Liver (tissue), 8 donors: ENCODE measurements at regions not wholly inside any gene's neighbourhood (a gene's known extent, or its start where the extent isn't known, plus 50 kb on each side); places are given as distances from the start of the nearest gene placed in this dataset.

Experiments
- DNase-seq: peaks from one replicate; pipeline ENCODE4 v3.0.0-alpha.2; 2017; ENCODE audit warnings: low spot score
- H3K27ac ChIP-seq, 2 donors: one replicate each; pipeline ENCODE4 v1.7.0; 2013; ENCODE audit warnings: inconsistent platforms in 2 of 2, low read length in 2 of 2, control low read depth in 1 of 2, low read depth in 1 of 2, mild to moderate bottlenecking in 1 of 2
- H3K27me3 ChIP-seq, 4 donors: one replicate each; pipeline versions ENCODE4 v1.6.1 to v1.7.0; 2013; ENCODE audit warnings: low read length in 3 of 4, inconsistent platforms in 1 of 4, mild to moderate bottlenecking in 1 of 4, moderate library complexity in 1 of 4; ENCODE audit not compliant: control insufficient read depth in 4 of 4, insufficient read depth in 4 of 4
- H3K36me3 ChIP-seq, 4 donors: one replicate each; pipeline versions ENCODE4 v1.6.1 to v1.7.0; 2013; ENCODE audit warnings: low read length in 3 of 4, mild to moderate bottlenecking in 3 of 4, low read depth in 1 of 4, moderate library complexity in 1 of 4; ENCODE audit not compliant: control insufficient read depth in 4 of 4, insufficient read depth in 3 of 4
- H3K4me1 ChIP-seq, 4 donors: one replicate each; pipeline versions ENCODE4 v1.6.1 to v1.7.0; 2013; ENCODE audit warnings: low read length in 3 of 4, mild to moderate bottlenecking in 3 of 4, moderate library complexity in 1 of 4; ENCODE audit not compliant: control insufficient read depth in 4 of 4, insufficient read depth in 4 of 4
- H3K4me3 ChIP-seq, 3 donors: one replicate each; pipeline versions ENCODE4 v1.6.1 to v1.7.0; 2013; ENCODE audit warnings: low read length in 3 of 3, control low read depth in 1 of 3, low read depth in 1 of 3, mild to moderate bottlenecking in 1 of 3
- H3K9ac ChIP-seq, 2 donors: one replicate each; pipeline ENCODE4 v1.7.0; 2013; ENCODE audit warnings: low read length in 2 of 2, mild to moderate bottlenecking in 2 of 2, moderate library complexity in 2 of 2, control low read depth in 1 of 2, low read depth in 1 of 2
- H3K9me3 ChIP-seq, 4 donors: one replicate each; pipeline versions ENCODE4 v1.6.1 to v1.7.0; 2013; ENCODE audit warnings: low read length in 3 of 4; ENCODE audit not compliant: control insufficient read depth in 4 of 4
- ATF3 ChIP-seq: IDR thresholded peaks from 2 replicates; pipeline ENCODE4 v1.6.1; 2016; ENCODE audit warnings: antibody characterized with exemption
- CTCF ChIP-seq: fragments of 150-350 bp; IDR thresholded peaks from 2 replicates; pipeline ENCODE4 v1.5.1; 2017; ENCODE audit warnings: improper control_type of control experiment, low read depth, low read length; ENCODE audit not compliant: missing input control
- EGR1 ChIP-seq, 2 donors: IDR thresholded peaks; 2 replicates each; pipeline ENCODE4 v1.6.1; 2016 to 2018; ENCODE audit warnings: antibody characterized with exemption in 2 of 2, low read depth in 2 of 2
- FOXA2 ChIP-seq: IDR thresholded peaks from 2 replicates; pipeline ENCODE4 v1.6.1; 2016; ENCODE audit warnings: antibody characterized with exemption
- GABPA ChIP-seq, 2 donors: IDR thresholded peaks in 1 of 2; conservative IDR thresholded peaks in 1 of 2; 2 replicates each; pipeline ENCODE4 v1.6.1; 2016; ENCODE audit warnings: antibody characterized with exemption in 2 of 2, mild to moderate bottlenecking in 1 of 2, moderate library complexity in 1 of 2
- HNF4A ChIP-seq, 2 donors: conservative IDR thresholded peaks; 2 replicates each; pipeline ENCODE4 v1.6.1; 2016; ENCODE audit warnings: antibody characterized with exemption in 2 of 2, mild to moderate bottlenecking in 2 of 2
- HNF4G ChIP-seq: IDR thresholded peaks from 2 replicates; pipeline ENCODE4 v1.6.1; 2016; ENCODE audit warnings: antibody characterized with exemption
- JUND ChIP-seq, 2 donors: IDR thresholded peaks; 2 replicates each; pipeline ENCODE4 v1.6.1; 2016; ENCODE audit warnings: antibody characterized with exemption in 2 of 2
- MAX ChIP-seq: IDR thresholded peaks from 2 replicates; pipeline ENCODE4 v1.6.1; 2016; ENCODE audit warnings: antibody characterized with exemption
- NR2F2 ChIP-seq: IDR thresholded peaks from 2 replicates; pipeline ENCODE4 v1.6.1; 2016; ENCODE audit warnings: antibody characterized with exemption
- RAD21 ChIP-seq, 2 donors: IDR thresholded peaks; 2 replicates each; pipeline ENCODE4 v1.6.1; 2016; ENCODE audit warnings: antibody characterized with exemption in 2 of 2, mild to moderate bottlenecking in 2 of 2
- REST ChIP-seq: IDR thresholded peaks from 2 replicates; pipeline ENCODE4 v1.6.1; 2016; ENCODE audit warnings: antibody characterized with exemption, mild to moderate bottlenecking
- RXRA ChIP-seq, 2 donors: IDR thresholded peaks; 2 replicates each; pipeline ENCODE4 v1.6.1; 2017 to 2018; ENCODE audit warnings: antibody characterized with exemption in 2 of 2, mild to moderate bottlenecking in 1 of 2
- SP1 ChIP-seq: IDR thresholded peaks from 2 replicates; pipeline ENCODE4 v1.6.1; 2018; ENCODE audit warnings: antibody characterized with exemption, mild to moderate bottlenecking
- TAF1 ChIP-seq: conservative IDR thresholded peaks from 2 replicates; pipeline ENCODE4 v1.6.1; 2016; ENCODE audit warnings: antibody characterized with exemption, mild to moderate bottlenecking
- YY1 ChIP-seq: IDR thresholded peaks from 2 replicates; pipeline ENCODE4 v1.6.1; 2016; ENCODE audit warnings: antibody characterized with exemption, mild to moderate bottlenecking
- ZBTB33 ChIP-seq: IDR thresholded peaks from 2 replicates; pipeline ENCODE4 v1.6.1; 2016; ENCODE audit warnings: antibody characterized with exemption
- WGBS: extraction: QIAGEN DNeasy Blood & Tissue Kit; methylation state at CpG from one replicate; pipeline ENCODE4 v1.1.7; 2013; 5-methylcytosine and 5-hydroxymethylcytosine counted together
- donor health status: healthy.
- donor health status: healthy.
- donor health status: healthy.
- donor health status: healthy.
- donor health status: healthy.

- WGBS: 83% methylated on average over 13 of the region's 13 CpGs
- H3K9me3 ChIP-seq: peaks cover 0 to 8% (median 6%) of the 10 kb centered on the region in 4 donors
- H3K4me3 ChIP-seq: no peak overlapping the region
- TF ChIP-seq MAX: no peak
- no peak for TF ChIP-seq FOXA2
- no peak for TF ChIP-seq HNF4G
- no peak for DNase-seq
- H3K27ac ChIP-seq: no peak overlapping the region
- no peaks in the 10 kb centered on the region for H3K36me3 ChIP-seq
- H3K27me3 ChIP-seq: peaks cover 0 to 7% (median 3%) of the 10 kb centered on the region in 4 donors
- H3K9ac ChIP-seq: no peak overlapping the region
- no peaks in the 10 kb centered on the region for H3K4me1 ChIP-seq
Observed at GRCh38 chr1:2945821-2946231, 75.4 kb upstream of the ACTRT2 start.

- Histone ChIP-seq H3K4me3 (no peak overlapping the region), H3K27ac (no peak overlapping the region), H3K36me3 (no peaks in the 10 kb centered on the region), H3K9me3 (peaks cover 0 to 3% (median 3%) of the 10 kb centered on the region in 4 donors), H3K9ac (no peak overlapping the region), H3K4me1 (no peaks in the 10 kb centered on the region), H3K27me3 (peaks cover 0 to 7% (median 3%) of the 10 kb centered on the region in 4 donors)
- 57% methylated on average over 16 of the region's 16 CpGs for WGBS
- no peak for TF ChIP-seq HNF4A (conservative IDR thresholded peaks at IDR 0.05)
- TF ChIP-seq JUND (IDR thresholded peaks at IDR 0.05): no peak
- TF ChIP-seq RAD21 (IDR thresholded peaks at IDR 0.05): no peak
- no peak for TF ChIP-seq CTCF
- no peak for TF ChIP-seq HNF4G
- no peak for TF ChIP-seq ATF3
- no peak for TF ChIP-seq TAF1
- no peak for TF ChIP-seq NR2F2
- no peak for TF ChIP-seq GABPA (IDR thresholded peaks at IDR 0.05 in 1 of 2, conservative IDR thresholded peaks at IDR 0.05 in 1 of 2)
- no peak for TF ChIP-seq EGR1 (IDR thresholded peaks at IDR 0.05; ENCODE audit: low read depth in 2 of 2)
- TF ChIP-seq YY1: no peak
- no peak for TF ChIP-seq REST
- no peak for TF ChIP-seq FOXA2
- TF ChIP-seq RXRA (IDR thresholded peaks at IDR 0.05): no peak
- TF ChIP-seq SP1: no peak
- no peak for TF ChIP-seq ZBTB33
- no peak for DNase-seq
Observed at GRCh38 chr1:2946291-2946690, 75.0 kb upstream of the ACTRT2 start.
